ENCODE measurements at regions not wholly inside any gene's neighbourhood (a gene's known extent, or its start where the extent isn't known, plus 50 kb on each side); places are given as distances from the start of the nearest gene placed in this dataset.

GRCh38 chr16:14339694-14340093 lies 268.6 kb downstream of the MRTFB start:
- no peak overlapping the region for H3K4me3 Mint-ChIP-seq
- H3T11ph ChIP-seq (ENCODE audit: low read length): no peak overlapping the region
- H3K18ac ChIP-seq (ENCODE audit: insufficient read length, low read depth, low read length): no peak overlapping the region
- no peak overlapping the region for H2BK15ac ChIP-seq (ENCODE audit: low read depth, low read length)
- H3K27ac ChIP-seq (ENCODE audit: insufficient read length, low read depth, low read length): no peak overlapping the region
- no peak overlapping the region for H2BK12ac ChIP-seq (ENCODE audit: insufficient read length, low read depth, low read length)
- no peaks in the 10 kb centered on the region for H3K79me2 ChIP-seq (ENCODE audit: insufficient read depth, low read length)
- no peak overlapping the region for H3K14ac ChIP-seq (ENCODE audit: insufficient read depth, low read length)
- no peak overlapping the region for H3K4me2 ChIP-seq (ENCODE audit: insufficient read depth, insufficient read length, low read length)
- no peak overlapping the region for H2BK20ac ChIP-seq (ENCODE audit: low read depth, low read length, poor library complexity, severe bottlenecking)
- H4K5ac ChIP-seq (ENCODE audit: insufficient read length, low read depth, low read length): no peak overlapping the region
- peaks cover 2 to 13% (median 4%) of the 10 kb centered on the region in 3 experiments; a peak in 6 of 7 replicates for H3K36me3 Mint-ChIP-seq (ENCODE audit: insufficient read depth in 1 of 3, low read depth in 3 of 3)
- peaks cover 12% of the 10 kb centered on the region for H3K27me3 Mint-ChIP-seq (ENCODE audit: low read depth)
- no peak overlapping the region for H2BK5ac ChIP-seq (ENCODE audit: insufficient read length, low read length)
- H3K9me3 Mint-ChIP-seq: peaks cover 13 to 16% of the 10 kb centered on the region in 2 experiments; a peak in 4 of 5 replicates
- H3K9me3 ChIP-seq (ENCODE audit: control insufficient read depth, low read depth, low read length): no peaks in the 10 kb centered on the region
- H3K4ac ChIP-seq (ENCODE audit: low read depth, low read length): no peak overlapping the region
- H4K91ac ChIP-seq (ENCODE audit: insufficient read length, low read depth, low read length): no peak overlapping the region
- no peak overlapping the region for H3K56ac ChIP-seq (ENCODE audit: insufficient read length, low read depth, low read length)
- no peak overlapping the region for H2AFZ ChIP-seq (ENCODE audit: low read length)
- H2BK120ac ChIP-seq (ENCODE audit: low read depth, low read length, poor library complexity, severe bottlenecking): no peak overlapping the region
- no peaks in the 10 kb centered on the region for H3K27me3 ChIP-seq (ENCODE audit: insufficient read depth, low read length)
- no peaks in the 10 kb centered on the region for H3K4me1 ChIP-seq (ENCODE audit: insufficient read depth, low read length)
- H3K9ac ChIP-seq (ENCODE audit: extremely low read depth, insufficient read length, low read length): no peak overlapping the region
- TF ChIP-seq CTCF (conservative IDR thresholded peaks at IDR 0.05): no peak
- peaks cover 0 to 7% of the 10 kb centered on the region in 2 experiments; a peak in 2 of 4 replicates for H3K4me1 Mint-ChIP-seq
- H3K27ac Mint-ChIP-seq: no peak overlapping the region
- no peak overlapping the region for H3K23ac ChIP-seq (ENCODE audit: insufficient read length, low read depth, low read length)
- no CpG with 5 or more reads among the region's 2 CpGs for WGBS (ENCODE audit: extremely low coverage, insufficient read length, low lambda C conversion rate)
- DNase-seq: no peak
- no peak overlapping the region for H4K8ac ChIP-seq (replicated peaks; ENCODE audit: insufficient read length, low read depth, low read length)
- H3K23me2 ChIP-seq (ENCODE audit: insufficient read length, low read depth, low read length, poor library complexity, severe bottlenecking): no peaks in the 10 kb centered on the region
- no peaks in the 10 kb centered on the region for H3K79me1 ChIP-seq (ENCODE audit: insufficient read depth, low read depth, low read length, poor library complexity, severe bottlenecking)
- no peak overlapping the region for H2AK5ac ChIP-seq (ENCODE audit: insufficient read length, low read length)
- H4K20me1 ChIP-seq (ENCODE audit: control insufficient read depth, insufficient read depth, insufficient read length): no peaks in the 10 kb centered on the region

Measured in H9 (cell line).